GM12878 (cell line): ENCODE measurements at regions not wholly inside any gene's neighbourhood (a gene's known extent, or its start where the extent isn't known, plus 50 kb on each side); places are given as distances from the start of the nearest gene placed in this dataset.

ENCODE experiments used
- BCL11A ChIP-seq: IDR thresholded peaks from 2 replicates; pipeline ENCODE4 v1.6.1; 2011; ENCODE audit warnings: low read depth, low read length
- CHD4 ChIP-seq: fragments of 200-600 bp; sonication (generic); IDR thresholded peaks from 2 replicates; pipeline ENCODE4 v1.6.1; 2016; ENCODE audit warnings: mild to moderate bottlenecking
- CTCF ChIP-seq, 3 experiments: IDR thresholded peaks in 2 of 3; conservative IDR thresholded peaks in 1 of 3; 2 replicates each; pipeline ENCODE4 v1.5.1; 2011; ENCODE audit warnings: low read depth in 3 of 3, low read length in 3 of 3, mild to moderate bottlenecking in 3 of 3, control low read depth in 2 of 3, moderate library complexity in 2 of 3, inconsistent platforms in 1 of 3, mixed read lengths in 1 of 3; ENCODE audit not compliant: control insufficient read depth in 2 of 3, insufficient read depth in 1 of 3; ENCODE audit errors: extremely low read depth in 1 of 3
- E2F4 ChIP-seq: IDR thresholded peaks from 2 replicates; pipeline ENCODE4 v1.6.1; 2012; ENCODE audit warnings: low read depth, low read length, improper control_type of control experiment
- EZH2 ChIP-seq: IDR thresholded peaks from 2 replicates; pipeline ENCODE4 v1.6.1; 2012; ENCODE audit warnings: low read depth, mild to moderate bottlenecking, control low read depth, inconsistent platforms, low read length, borderline replicate concordance; ENCODE audit not compliant: control insufficient read depth
- FOXM1 ChIP-seq: IDR thresholded peaks from 2 replicates; pipeline ENCODE4 v1.6.1; 2012; ENCODE audit warnings: low read depth, mild to moderate bottlenecking, inconsistent platforms, low read length, moderate library complexity
- JUND ChIP-seq: IDR thresholded peaks from 2 replicates; pipeline ENCODE4 v1.6.1; 2012; ENCODE audit warnings: low read depth, mild to moderate bottlenecking, low read length, improper control_type of control experiment, moderate library complexity
- POLR2AphosphoS5 ChIP-seq: IDR thresholded peaks from 2 replicates; pipeline ENCODE4 v1.6.1; 2011; ENCODE audit warnings: mild to moderate bottlenecking, low read length, inconsistent platforms
- RB1 ChIP-seq: fragments of 450-650 bp; formaldehyde crosslinking; IDR thresholded peaks from 2 replicates; pipeline ENCODE4 v1.6.1; 2017; ENCODE audit warnings: mild to moderate bottlenecking, borderline replicate concordance
- RFX5 ChIP-seq: IDR thresholded peaks from 2 replicates; pipeline ENCODE4 v1.6.1; 2011; ENCODE audit warnings: low read depth, low read length, improper control_type of control experiment
- SMAD1 ChIP-seq: fragments of 450-650 bp; IDR thresholded peaks from 2 replicates; pipeline ENCODE4 v1.6.1; 2018; ENCODE audit warnings: mild to moderate bottlenecking, low read depth; ENCODE audit not compliant: partially characterized antibody
- YY1 ChIP-seq: IDR thresholded peaks from 2 replicates; pipeline ENCODE4 v1.6.1; 2011; ENCODE audit warnings: low read depth, mild to moderate bottlenecking, low read length
- ZZZ3 ChIP-seq: IDR thresholded peaks from 2 replicates; pipeline ENCODE4 v1.6.1; 2011; ENCODE audit warnings: low read depth; ENCODE audit not compliant: control insufficient read depth, insufficient read length

- no peak for TF ChIP-seq CTCF (IDR thresholded peaks at IDR 0.05 in 2 of 3, conservative IDR thresholded peaks at IDR 0.05 in 1 of 3; ENCODE audit: control insufficient read depth in 2 of 3, extremely low read depth in 1 of 3, insufficient read depth in 1 of 3, low read depth in 3 of 3, low read length in 3 of 3)
- no peak for TF ChIP-seq E2F4
- no peak for TF ChIP-seq FOXM1
- no peak for TF ChIP-seq CHD4
- no peak for TF ChIP-seq SMAD1
- no peak for TF ChIP-seq EZH2
- no peak for TF ChIP-seq BCL11A
- no peak for TF ChIP-seq JUND
- no peak for TF ChIP-seq POLR2AphosphoS5
- TF ChIP-seq RB1, result no peak
- no peak for TF ChIP-seq RFX5
- no peak for TF ChIP-seq ZZZ3
- TF ChIP-seq YY1, result no peak
Measured at GRCh38 chr13:50149932-50150331, 134.7 kb downstream of the KCNRG start.
